ENCODE measurements at regions not wholly inside any gene's neighbourhood (a gene's known extent, or its start where the extent isn't known, plus 50 kb on each side); places are given as distances from the start of the nearest gene placed in this dataset.

DNA sequence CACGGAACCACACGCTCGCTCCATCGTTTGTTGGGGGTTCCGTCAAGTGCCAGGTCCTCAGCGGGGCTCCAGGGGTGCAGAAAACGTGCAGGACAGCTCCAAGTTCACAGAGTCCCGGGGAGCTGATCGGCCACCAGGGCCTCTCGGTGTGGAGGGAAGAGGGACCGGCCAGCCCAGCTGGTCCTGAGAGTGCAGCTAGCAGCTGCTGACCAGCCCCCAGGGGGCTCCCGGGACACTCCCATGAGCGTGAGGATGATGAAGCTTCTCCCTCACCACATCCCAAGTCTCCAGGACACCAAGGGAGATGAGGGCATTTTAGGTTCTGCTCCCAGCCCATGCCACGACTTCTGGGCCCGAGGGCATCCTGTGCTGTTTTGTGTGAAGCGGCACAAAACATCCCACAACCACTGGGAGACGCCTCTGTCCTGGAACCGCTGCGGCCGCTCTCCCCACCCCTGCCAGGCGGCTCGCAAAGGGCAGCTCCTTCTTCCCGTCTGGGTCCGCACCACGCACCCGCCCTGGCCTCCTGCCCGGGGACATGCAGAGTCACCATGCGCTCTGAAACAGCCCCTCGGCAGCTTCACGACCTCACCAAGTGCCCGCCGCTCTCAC is 67.5 kb upstream of the IRX4 start:
- no peak for TF ChIP-seq POLR2A (IDR thresholded peaks at IDR 0.05; ENCODE audit: low read length)
- TF ChIP-seq GATA1 (IDR thresholded peaks at IDR 0.05; ENCODE audit: low read depth, low read length), result no peak
